HEK293 (cell line): ENCODE measurements at regions not wholly inside any gene's neighbourhood (a gene's known extent, or its start where the extent isn't known, plus 50 kb on each side); places are given as distances from the start of the nearest gene placed in this dataset.

Experiments used
- CTCF ChIA-PET: fragments of 350-600 bp; formaldehyde crosslinking; extraction: SDS; loops from one replicate; lab custom pipeline; 2021; ENCODE audit warnings: antibody characterized with exemption; lab: Yijun Ruan, JAX
- POLR2A ChIA-PET: fragments of 300-600 bp; formaldehyde crosslinking; extraction: SDS; loops from one replicate; lab custom pipeline; 2020; ENCODE audit warnings: antibody characterized with exemption, inconsistent platforms; lab: Yijun Ruan, JAX
- H3K27ac ChIP-seq: fragments of 200-500 bp; sonication (Bioruptor generic); 2 replicates; pipeline ENCODE4 v1.5.1; 2014; ENCODE audit warnings: low read depth, low read length, control low read depth, inconsistent platforms; ENCODE audit errors: extremely low read depth
- H3K36me3 ChIP-seq, 2 experiments: fragments of 200-500 bp in 1 of 2; sonication (Bioruptor generic) in 1 of 2; 1 replicate in 1 of 2; 2 replicates in 1 of 2; pipeline ENCODE4 v1.5.1; 2014 to 2017; ENCODE audit warnings: inconsistent platforms in 2 of 2, low read length in 2 of 2; ENCODE audit not compliant: control insufficient read depth in 2 of 2, insufficient read depth in 1 of 2
- H3K4me1 ChIP-seq: fragments of 200-500 bp; sonication (Bioruptor generic); 2 replicates; pipeline ENCODE4 v1.5.1; 2014; ENCODE audit warnings: mild to moderate bottlenecking, low read length, inconsistent platforms; ENCODE audit not compliant: control insufficient read depth, insufficient read depth
- H3K4me3 ChIP-seq: 2 replicates; pipeline ENCODE4 v1.5.1; 2011; ENCODE audit warnings: low read depth, mild to moderate bottlenecking, control low read depth, low read length, moderate library complexity
- H3K9me3 ChIP-seq: fragments of 200-500 bp; sonication (Bioruptor generic); 2 replicates; pipeline ENCODE4 v1.5.1; 2014; ENCODE audit warnings: low read depth, low read length, inconsistent platforms; ENCODE audit not compliant: control insufficient read depth, insufficient read depth
- BCL11B ChIP-seq: fragments of 450-650 bp; formaldehyde crosslinking; IDR thresholded peaks from 2 replicates; pipeline ENCODE4 v1.5.1; 2016; ENCODE audit warnings: low read depth, missing biosample characterization, missing genetic modification characterization
- GLIS2 ChIP-seq: fragments of 450-650 bp; formaldehyde crosslinking; IDR thresholded peaks from 2 replicates; pipeline ENCODE4 v1.5.1; 2016; ENCODE audit warnings: missing biosample characterization, missing genetic modification characterization
- OSR2 ChIP-seq: fragments of 450-650 bp; formaldehyde crosslinking; IDR thresholded peaks from 2 replicates; pipeline ENCODE4 v1.5.1; 2016; ENCODE audit warnings: missing biosample characterization, missing genetic modification characterization
- OVOL3 ChIP-seq: fragments of 450-650 bp; formaldehyde crosslinking; IDR thresholded peaks from 2 replicates; pipeline ENCODE4 v1.5.1; 2016; ENCODE audit warnings: missing biosample characterization, missing genetic modification characterization
- REPIN1 ChIP-seq: fragments of 450-650 bp; formaldehyde crosslinking; IDR thresholded peaks from 2 replicates; pipeline ENCODE4 v1.5.1; 2017; ENCODE audit warnings: missing biosample characterization, missing genetic modification characterization, low read depth
- WT1 ChIP-seq: fragments of 450-650 bp; formaldehyde crosslinking; IDR thresholded peaks from 2 replicates; pipeline ENCODE4 v1.5.1; 2016; ENCODE audit warnings: missing biosample characterization, missing genetic modification characterization
- YY2 ChIP-seq: fragments of 450-650 bp; formaldehyde crosslinking; IDR thresholded peaks from 2 replicates; pipeline ENCODE4 v1.5.1; 2016; ENCODE audit warnings: missing biosample characterization, missing genetic modification characterization
- ZBTB17 ChIP-seq: fragments of 450-650 bp; formaldehyde crosslinking; IDR thresholded peaks from 2 replicates; pipeline ENCODE4 v1.5.1; 2016; ENCODE audit warnings: missing biosample characterization, missing genetic modification characterization
- ZFHX2 ChIP-seq: fragments of 450-650 bp; formaldehyde crosslinking; conservative IDR thresholded peaks from 2 replicates; pipeline ENCODE4 v1.5.1; 2016; ENCODE audit warnings: missing biosample characterization, missing genetic modification characterization
- ZFP41 ChIP-seq: fragments of 450-650 bp; formaldehyde crosslinking; IDR thresholded peaks from 2 replicates; pipeline ENCODE4 v1.5.1; 2016; ENCODE audit warnings: missing biosample characterization, missing genetic modification characterization, borderline replicate concordance
- ZNF248 ChIP-seq: fragments of 450-650 bp; formaldehyde crosslinking; IDR thresholded peaks from 2 replicates; pipeline ENCODE4 v1.5.1; 2017; ENCODE audit warnings: missing biosample characterization, missing genetic modification characterization
- ZNF280C ChIP-seq: fragments of 450-650 bp; formaldehyde crosslinking; IDR thresholded peaks from 2 replicates; pipeline ENCODE4 v1.5.1; 2016; ENCODE audit warnings: missing biosample characterization, missing genetic modification characterization
- ZNF354C ChIP-seq: fragments of 450-650 bp; formaldehyde crosslinking; IDR thresholded peaks from 2 replicates; pipeline ENCODE4 v1.5.1; 2016; ENCODE audit warnings: missing biosample characterization, missing genetic modification characterization, low read depth, borderline replicate concordance
- ZNF548 ChIP-seq: fragments of 450-650 bp; formaldehyde crosslinking; IDR thresholded peaks from 2 replicates; pipeline ENCODE4 v1.5.1; 2016; ENCODE audit warnings: missing biosample characterization, missing genetic modification characterization
- ZNF596 ChIP-seq: fragments of 450-650 bp; IDR thresholded peaks from 2 replicates; pipeline ENCODE4 v1.5.0; 2018; ENCODE audit warnings: missing biosample characterization, mild to moderate bottlenecking, missing genetic modification characterization, moderate library complexity
- ZNF629 ChIP-seq: fragments of 450-650 bp; formaldehyde crosslinking; IDR thresholded peaks from 2 replicates; pipeline ENCODE4 v1.5.1; 2017; ENCODE audit warnings: missing biosample characterization, missing genetic modification characterization
- ZNF664 ChIP-seq: fragments of 450-650 bp; formaldehyde crosslinking; IDR thresholded peaks from 2 replicates; pipeline ENCODE4 v1.5.1; 2016; ENCODE audit warnings: missing biosample characterization, missing genetic modification characterization
- ZNF701 ChIP-seq: fragments of 450-650 bp; formaldehyde crosslinking; IDR thresholded peaks from 2 replicates; pipeline ENCODE4 v1.5.1; 2016; ENCODE audit warnings: missing biosample characterization, missing genetic modification characterization
- ZNF843 ChIP-seq: fragments of 450-650 bp; formaldehyde crosslinking; IDR thresholded peaks from 2 replicates; pipeline ENCODE4 v1.5.1; 2016; ENCODE audit warnings: missing biosample characterization, missing genetic modification characterization
- TF ChIP-seq, protein P1 (sequence below): fragments of 450-650 bp; formaldehyde crosslinking; conservative IDR thresholded peaks from 2 replicates; pipeline ENCODE4 v1.5.1; 2016; ENCODE audit warnings: low read depth, missing biosample characterization, missing genetic modification characterization

DNA sequence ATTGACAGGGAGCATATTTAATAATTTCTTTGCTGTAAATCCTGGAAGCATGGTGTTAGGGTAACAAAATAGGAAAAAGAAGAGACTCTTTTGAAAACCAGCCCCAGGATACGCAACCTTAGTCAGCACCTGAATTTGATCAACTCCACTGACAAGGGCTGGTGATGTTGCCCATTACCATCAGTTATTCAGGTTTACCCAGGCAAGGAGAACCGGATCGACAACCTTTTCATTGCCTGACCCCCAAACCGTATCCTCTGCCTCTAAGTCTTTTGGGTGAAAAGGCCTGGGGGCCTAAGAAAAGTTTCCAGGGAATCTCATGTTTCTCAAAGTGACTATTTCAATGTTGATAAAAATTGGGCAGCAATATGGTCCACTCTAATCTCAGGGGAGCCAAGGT lies 313.3 kb downstream of the KBTBD8 start:
- CTCF ChIA-PET = no interaction called here
- POLR2A ChIA-PET = no interaction called here
- no peaks in the 10 kb centered on the region for H3K36me3 ChIP-seq
- no peaks in the 10 kb centered on the region for H3K4me1 ChIP-seq
- no peak overlapping the region for H3K4me3 ChIP-seq
- H3K9me3 ChIP-seq = no peaks in the 10 kb centered on the region
- TF ChIP-seq ZFHX2 (tag by site-specific recombination) = no peak
- no peak overlapping the region for H3K27ac ChIP-seq

- H3K36me3 ChIP-seq = no peaks in the 10 kb centered on the region
- no peak overlapping the region for H3K27ac ChIP-seq
- no peak overlapping the region for H3K4me3 ChIP-seq
- POLR2A ChIA-PET = no interaction called here
- CTCF ChIA-PET = no interaction called here
- no peaks in the 10 kb centered on the region for H3K9me3 ChIP-seq
- no peak for TF ChIP-seq ZBTB17 (tag by site-specific recombination)
- no peak for TF ChIP-seq ZNF701 (tag by site-specific recombination)
- no peak for TF ChIP-seq ZNF280C
- TF ChIP-seq OSR2 (tag by site-specific recombination) = no peak
- no peak for TF ChIP-seq ZNF548 (tag by site-specific recombination)
- no peaks in the 10 kb centered on the region for H3K4me1 ChIP-seq
These were observed 314.0 kb downstream of the KBTBD8 start for GRCh38 chr3:67312155-67312554.

DNA sequence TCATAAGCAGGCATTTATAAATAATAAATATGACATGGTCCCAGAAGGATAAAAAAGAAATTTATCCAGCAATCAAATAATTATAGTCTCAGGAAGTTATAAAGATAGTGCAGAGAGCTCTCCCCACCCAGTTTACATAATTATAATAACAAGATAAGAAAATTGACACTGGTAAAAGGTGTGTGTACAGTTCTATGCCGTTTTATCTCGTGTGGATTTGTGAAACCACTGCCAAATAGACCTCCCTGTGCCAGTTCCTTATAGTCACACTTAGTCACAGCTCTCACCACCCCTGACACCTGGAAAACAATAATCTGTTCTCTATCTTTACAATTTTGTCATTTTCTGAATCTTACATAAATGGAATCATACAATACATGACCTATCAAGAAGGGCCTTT lies 320.1 kb downstream of the KBTBD8 start:
- H3K9me3 ChIP-seq = no peaks in the 10 kb centered on the region
- CTCF ChIA-PET = no interaction called here
- no peak overlapping the region for H3K27ac ChIP-seq
- TF ChIP-seq, protein P1, sequence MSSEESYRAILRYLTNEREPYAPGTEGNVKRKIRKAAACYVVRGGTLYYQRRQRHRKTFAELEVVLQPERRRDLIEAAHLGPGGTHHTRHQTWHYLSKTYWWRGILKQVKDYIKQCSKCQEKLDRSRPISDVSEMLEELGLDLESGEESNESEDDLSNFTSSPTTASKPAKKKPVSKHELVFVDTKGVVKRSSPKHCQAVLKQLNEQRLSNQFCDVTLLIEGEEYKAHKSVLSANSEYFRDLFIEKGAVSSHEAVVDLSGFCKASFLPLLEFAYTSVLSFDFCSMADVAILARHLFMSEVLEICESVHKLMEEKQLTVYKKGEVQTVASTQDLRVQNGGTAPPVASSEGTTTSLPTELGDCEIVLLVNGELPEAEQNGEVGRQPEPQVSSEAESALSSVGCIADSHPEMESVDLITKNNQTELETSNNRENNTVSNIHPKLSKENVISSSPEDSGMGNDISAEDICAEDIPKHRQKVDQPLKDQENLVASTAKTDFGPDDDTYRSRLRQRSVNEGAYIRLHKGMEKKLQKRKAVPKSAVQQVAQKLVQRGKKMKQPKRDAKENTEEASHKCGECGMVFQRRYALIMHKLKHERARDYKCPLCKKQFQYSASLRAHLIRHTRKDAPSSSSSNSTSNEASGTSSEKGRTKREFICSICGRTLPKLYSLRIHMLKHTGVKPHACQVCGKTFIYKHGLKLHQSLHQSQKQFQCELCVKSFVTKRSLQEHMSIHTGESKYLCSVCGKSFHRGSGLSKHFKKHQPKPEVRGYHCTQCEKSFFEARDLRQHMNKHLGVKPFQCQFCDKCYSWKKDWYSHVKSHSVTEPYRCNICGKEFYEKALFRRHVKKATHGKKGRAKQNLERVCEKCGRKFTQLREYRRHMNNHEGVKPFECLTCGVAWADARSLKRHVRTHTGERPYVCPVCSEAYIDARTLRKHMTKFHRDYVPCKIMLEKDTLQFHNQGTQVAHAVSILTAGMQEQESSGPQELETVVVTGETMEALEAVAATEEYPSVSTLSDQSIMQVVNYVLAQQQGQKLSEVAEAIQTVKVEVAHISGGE (tag by site-specific recombination) = no peak
- TF ChIP-seq ZNF596 = no peak
- no peak for TF ChIP-seq ZNF280C
- no peak for TF ChIP-seq BCL11B (tag by site-specific recombination)
- no peak for TF ChIP-seq WT1 (tag by site-specific recombination)
- TF ChIP-seq REPIN1 = no peak
- TF ChIP-seq ZNF843 = no peak
- TF ChIP-seq ZNF664 (tag by site-specific recombination) = no peak
- no peak for TF ChIP-seq OVOL3 (tag by site-specific recombination)
- TF ChIP-seq ZNF629 = no peak
- TF ChIP-seq ZFP41 (tag by site-specific recombination) = no peak
- no peak for TF ChIP-seq ZBTB17 (tag by site-specific recombination)
- TF ChIP-seq GLIS2 (tag by site-specific recombination) = no peak
- TF ChIP-seq ZNF354C (tag by site-specific recombination) = no peak
- TF ChIP-seq YY2 (tag by site-specific recombination) = no peak
- TF ChIP-seq ZNF248 = no peak
- TF ChIP-seq, all 188 proteins: peak for 0
- H3K4me1 ChIP-seq = no peaks in the 10 kb centered on the region
- H3K4me3 ChIP-seq = no peak overlapping the region
- POLR2A ChIA-PET = no interaction called here
- H3K36me3 ChIP-seq = no peaks in the 10 kb centered on the region
